DND-41 (cell line): ENCODE measurements at regions not wholly inside any gene's neighbourhood (a gene's known extent, or its start where the extent isn't known, plus 50 kb on each side); places are given as distances from the start of the nearest gene placed in this dataset.

Source experiments
- CTCF ChIP-seq: IDR thresholded peaks from 2 replicates; pipeline ENCODE4 v1.5.1; 2012; ENCODE audit warnings: borderline replicate concordance, low read length, moderate library complexity, mild to moderate bottlenecking; ENCODE audit not compliant: poor library complexity, severe bottlenecking; ENCODE audit errors: extremely low read depth
- EZH2 ChIP-seq: IDR thresholded peaks from 3 replicates; pipeline ENCODE4 v1.6.1; 2012; ENCODE audit warnings: borderline replicate concordance, low read depth, mild to moderate bottlenecking, moderate library complexity, low read length, inconsistent platforms; ENCODE audit not compliant: severe bottlenecking

GRCh38 chr12:115847398-115847797, 430.1 kb downstream of the MED13L start:
- TF ChIP-seq CTCF (no peak), EZH2 (no peak)
